Non-pigmented ciliary epithelial cell (primary cell): ENCODE measurements at regions not wholly inside any gene's neighbourhood (a gene's known extent, or its start where the extent isn't known, plus 50 kb on each side); places are given as distances from the start of the nearest gene placed in this dataset.

Experiments used
- DNase-seq: peaks from one replicate; pipeline ENCODE4 v3.0.0-alpha.2; 2010; ENCODE audit warnings: low read depth

GRCh38 chr11:116557282-116557681 is 215.5 kb downstream of the BUD13 start:
- no peak for DNase-seq

DNA sequence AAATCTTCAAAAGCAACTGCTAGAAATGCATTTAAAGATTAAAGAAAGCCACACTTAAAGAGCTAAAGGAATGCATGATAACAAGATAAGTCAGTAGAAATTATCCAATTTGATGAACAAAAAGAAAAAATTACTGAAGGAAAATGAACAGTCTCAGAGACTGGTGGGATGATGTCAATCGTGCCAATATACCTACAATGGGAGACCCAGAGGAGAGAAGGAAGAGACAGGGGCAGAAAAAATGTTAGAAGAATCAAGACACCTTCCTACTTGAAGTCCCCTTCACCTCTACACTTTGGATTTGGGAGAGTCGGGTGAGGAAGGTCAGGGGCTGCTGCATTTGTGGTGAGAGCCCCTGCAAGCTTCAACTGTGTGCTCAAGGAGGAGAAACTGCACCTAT is 216.3 kb downstream of the BUD13 start:
- no peak for DNase-seq

DNA sequence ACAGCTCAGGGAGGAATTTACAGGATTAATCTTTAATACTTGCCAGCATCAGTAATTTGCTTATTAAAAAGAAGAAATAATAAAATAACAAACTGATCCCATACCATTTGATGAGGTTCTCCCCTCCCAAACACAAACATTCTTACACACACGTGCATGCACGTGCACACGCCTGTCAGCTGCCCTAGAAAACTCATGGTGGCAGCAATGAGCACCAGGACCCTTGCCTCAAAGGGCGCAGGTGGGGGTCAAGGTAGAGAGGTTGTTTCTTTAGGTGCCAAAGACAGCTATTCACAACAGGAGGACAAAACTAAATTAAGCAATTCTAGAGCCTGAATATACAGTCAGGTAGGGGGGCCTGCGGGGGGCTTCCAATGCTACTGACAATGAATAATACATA is 219.3 kb downstream of the BUD13 start:
- DNase-seq = no peak

DNA sequence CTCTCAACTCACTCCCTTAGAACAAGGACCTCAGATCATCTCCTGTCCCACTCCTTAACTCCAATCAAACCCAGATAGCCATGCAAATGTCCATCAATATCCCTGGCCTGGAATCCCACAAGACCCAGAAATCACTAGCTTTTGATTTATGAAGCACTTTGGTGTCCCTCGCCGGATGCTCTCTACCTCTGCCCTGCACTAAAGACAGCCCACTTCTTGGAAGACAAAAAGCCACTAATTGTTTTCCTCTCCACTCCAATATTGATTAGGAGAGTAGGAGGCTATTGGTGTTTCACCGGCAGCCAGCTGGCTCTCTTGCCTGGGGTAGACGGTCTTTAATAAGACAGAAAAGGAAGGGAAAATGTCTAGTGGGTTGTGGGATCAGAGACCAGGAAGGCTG is 221.2 kb downstream of the BUD13 start:
- DNase-seq = no peak

DNA sequence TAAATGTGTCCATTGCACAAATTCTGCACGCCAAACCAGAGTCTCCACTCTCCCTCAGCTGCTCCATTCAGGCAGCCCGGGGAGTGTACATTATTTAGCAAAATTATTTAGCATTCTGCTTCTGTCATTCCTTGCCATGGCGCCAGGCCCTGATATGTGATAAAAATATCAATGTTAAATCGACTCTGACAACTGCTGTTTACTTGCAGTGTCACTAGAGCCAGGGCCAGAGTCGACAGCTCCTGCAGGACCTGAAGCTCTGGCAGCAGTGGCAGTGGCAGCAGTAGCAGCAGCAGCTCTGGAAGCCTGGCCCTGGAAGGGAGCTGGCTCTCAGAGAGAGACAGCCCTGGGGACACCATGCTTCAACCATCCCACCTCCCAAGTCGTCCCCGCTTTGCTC is 224.5 kb downstream of the BUD13 start:
- DNase-seq = no peak

GRCh38 chr11:116547571-116547970 is 225.2 kb downstream of the BUD13 start:
- DNase-seq = no peak

- DNase-seq = no peak
Observed at GRCh38 chr11:116545912-116546311, 226.9 kb downstream of the BUD13 start.

GRCh38 chr11:116544721-116545120 is 228.1 kb downstream of the BUD13 start:
- no peak for DNase-seq

- no peak for DNase-seq
Observed at GRCh38 chr11:116543911-116544475, 228.8 kb downstream of the BUD13 start.

- no peak for DNase-seq
Observed at GRCh38 chr11:116543099-116543498, 229.7 kb downstream of the BUD13 start.

DNA sequence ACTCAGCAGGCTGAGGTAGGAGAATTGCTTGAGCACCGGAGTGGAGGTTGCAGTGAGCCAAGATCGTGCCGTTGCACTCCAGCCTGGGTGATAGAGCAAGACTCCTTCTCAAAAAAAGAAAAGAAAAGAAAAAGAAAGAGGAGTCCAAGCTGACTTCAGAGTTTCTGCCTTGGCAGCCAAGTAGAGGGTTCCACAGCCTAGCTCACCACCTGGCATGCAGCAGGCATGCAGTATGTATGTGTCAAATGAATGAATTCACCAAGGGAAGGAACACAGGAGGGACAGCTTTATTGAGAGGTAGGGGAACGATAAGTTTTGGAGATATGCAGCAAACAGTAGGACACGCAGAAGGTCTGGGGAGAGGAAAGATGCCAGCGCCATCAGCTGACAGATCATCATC is 230.4 kb downstream of the BUD13 start:
- no peak for DNase-seq

GRCh38 chr11:116541460-116541859 is 231.3 kb downstream of the BUD13 start:
- no peak for DNase-seq

DNA sequence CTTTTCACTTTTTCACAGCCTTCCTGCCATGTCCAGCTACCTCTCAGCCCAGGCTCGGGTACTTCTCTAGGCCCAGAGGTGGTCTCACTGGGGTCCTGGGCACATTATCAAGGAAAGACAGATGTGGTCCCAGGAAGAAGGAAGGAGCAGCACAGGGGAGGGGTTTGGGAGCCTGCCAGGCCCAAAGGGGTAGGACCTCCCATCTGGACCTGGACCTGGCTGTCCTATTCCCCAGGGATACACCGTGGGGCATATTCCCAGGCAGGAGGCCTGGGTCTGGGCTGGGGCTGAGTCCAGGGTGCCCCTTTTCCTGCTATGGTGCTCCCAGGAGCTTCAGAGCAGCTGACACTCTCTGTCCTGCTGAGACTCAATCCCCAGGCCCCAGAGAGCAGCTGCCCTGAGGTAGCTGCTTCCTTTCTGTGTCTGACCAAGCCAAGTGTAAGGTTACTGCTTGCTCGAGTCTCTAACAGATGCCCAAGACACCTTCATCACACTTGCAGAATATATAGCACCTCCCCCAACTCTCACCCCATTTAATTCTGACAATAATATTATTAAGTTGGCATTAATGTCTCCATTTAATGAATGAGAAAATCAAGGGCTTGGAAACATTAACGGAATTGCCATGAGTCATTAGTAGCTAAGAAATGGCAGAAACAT is 232.0 kb downstream of the BUD13 start:
- no peak for DNase-seq

DNA sequence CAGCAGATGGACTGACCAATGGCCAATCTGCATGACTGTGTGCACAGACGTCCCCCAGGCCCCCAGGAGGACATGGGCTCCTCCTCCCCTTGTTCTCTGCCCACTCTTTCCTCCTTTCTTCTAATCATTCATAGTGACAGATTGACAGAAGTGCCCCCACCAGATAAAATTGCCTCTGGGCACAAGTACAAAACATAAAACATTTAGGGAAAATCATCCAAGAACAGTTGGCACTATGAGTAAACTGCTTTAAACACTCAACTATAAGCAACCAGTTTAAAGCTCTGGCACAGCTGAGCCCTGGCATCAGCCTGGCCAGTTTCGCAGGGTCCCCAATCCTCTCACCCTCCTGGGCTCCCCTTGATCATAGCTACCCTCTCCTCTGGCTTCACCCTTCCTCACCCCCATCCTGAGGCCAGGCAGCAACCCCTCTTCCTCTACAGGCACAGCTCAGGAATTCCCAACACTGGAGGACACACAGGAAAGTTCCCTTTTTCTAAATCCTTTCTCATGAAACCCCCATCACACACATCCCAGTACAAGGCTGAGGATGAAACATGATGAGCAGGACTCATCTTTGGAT is 232.9 kb downstream of the BUD13 start:
- no peak for DNase-seq

DNA sequence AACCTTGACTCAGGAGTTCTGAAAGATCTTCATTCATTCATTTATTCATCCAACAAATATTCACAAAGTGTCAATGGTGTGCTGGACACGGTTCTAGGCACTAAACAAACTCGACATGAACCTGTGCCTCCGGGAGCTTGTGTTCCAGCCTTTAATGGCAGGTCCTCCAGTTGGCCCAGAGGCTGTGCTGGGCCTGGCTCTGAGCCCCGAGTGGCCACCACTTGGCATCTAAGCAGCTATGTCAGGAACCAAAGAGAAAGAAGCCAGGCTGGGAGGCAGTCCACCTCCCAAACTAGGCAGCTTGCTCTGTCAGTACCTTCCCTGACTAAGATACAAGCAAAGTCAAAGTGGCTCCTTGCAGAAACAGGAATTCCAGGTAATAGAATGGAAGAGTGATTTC is 233.6 kb downstream of the BUD13 start:
- no peak for DNase-seq

- DNase-seq = no peak
Observed at GRCh38 chr11:116538677-116539076, 234.1 kb downstream of the BUD13 start.

GRCh38 chr11:116537709-116538108 is 235.1 kb downstream of the BUD13 start:
- DNase-seq = no peak

GRCh38 chr11:116537121-116537520 is 235.7 kb downstream of the BUD13 start:
- DNase-seq = no peak

GRCh38 chr11:116536416-116536815 is 236.4 kb downstream of the BUD13 start:
- DNase-seq = no peak

- DNase-seq = no peak
Observed at GRCh38 chr11:116535994-116536393, 236.8 kb downstream of the BUD13 start.

DNA sequence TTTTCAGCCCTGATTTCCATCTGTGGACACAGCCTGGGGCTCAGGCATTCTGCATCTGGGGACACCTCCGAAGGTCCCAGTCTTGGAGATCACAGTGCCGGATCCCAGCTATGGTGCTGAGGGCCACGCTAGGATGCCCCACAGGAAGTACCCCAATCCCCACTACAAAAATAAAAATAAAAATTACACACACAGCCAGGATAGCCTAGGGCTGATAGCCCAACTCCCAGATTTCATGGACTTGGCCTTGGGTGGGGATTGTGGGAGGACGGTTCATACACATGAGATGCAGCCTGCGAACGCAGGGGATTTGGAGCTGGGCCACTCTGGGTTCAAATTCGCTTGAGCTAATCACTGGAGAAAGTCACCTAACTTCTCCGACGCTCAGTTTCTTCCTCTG is 237.7 kb downstream of the BUD13 start:
- DNase-seq = no peak

DNA sequence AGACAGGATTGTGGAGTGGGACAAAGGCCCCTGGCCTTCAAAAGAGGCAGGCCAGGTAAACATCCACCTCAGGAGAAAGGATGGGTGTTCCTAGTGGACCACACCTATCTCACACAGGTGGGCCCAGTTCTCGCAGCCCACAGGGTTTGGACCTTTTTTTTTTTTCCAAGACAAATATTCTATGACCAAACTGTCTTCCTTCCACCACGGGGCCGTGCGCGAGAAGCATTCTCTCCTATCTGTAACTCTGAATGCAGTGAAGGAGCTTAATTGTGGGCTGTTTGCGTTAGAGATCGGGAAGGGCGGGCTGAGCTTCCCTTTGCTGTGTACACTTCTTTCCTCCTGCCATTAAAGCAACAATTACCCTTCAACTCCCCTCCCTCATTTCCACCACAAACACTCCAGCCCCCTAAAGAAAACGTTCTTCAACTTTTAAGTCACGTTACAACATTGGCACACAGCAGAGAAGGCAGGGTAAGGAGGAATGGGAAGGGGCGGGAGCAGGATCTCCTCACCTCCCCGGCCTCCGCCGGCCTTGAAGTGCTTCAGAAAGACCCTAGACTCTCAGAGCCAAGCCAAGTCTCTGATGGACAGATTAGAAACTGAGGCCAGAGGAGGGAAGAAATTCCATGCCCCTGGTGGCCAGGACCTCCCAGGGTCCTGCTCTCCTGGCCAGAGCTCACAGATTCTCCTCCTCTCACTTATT is 238.4 kb downstream of the BUD13 start:
- DNase-seq = no peak

- no peak for DNase-seq
Observed at GRCh38 chr11:116533186-116533825, 239.5 kb downstream of the BUD13 start.
